ENCODE measurements at regions not wholly inside any gene's neighbourhood (a gene's known extent, or its start where the extent isn't known, plus 50 kb on each side); places are given as distances from the start of the nearest gene placed in this dataset.

- TF ChIP-seq, protein P1, sequence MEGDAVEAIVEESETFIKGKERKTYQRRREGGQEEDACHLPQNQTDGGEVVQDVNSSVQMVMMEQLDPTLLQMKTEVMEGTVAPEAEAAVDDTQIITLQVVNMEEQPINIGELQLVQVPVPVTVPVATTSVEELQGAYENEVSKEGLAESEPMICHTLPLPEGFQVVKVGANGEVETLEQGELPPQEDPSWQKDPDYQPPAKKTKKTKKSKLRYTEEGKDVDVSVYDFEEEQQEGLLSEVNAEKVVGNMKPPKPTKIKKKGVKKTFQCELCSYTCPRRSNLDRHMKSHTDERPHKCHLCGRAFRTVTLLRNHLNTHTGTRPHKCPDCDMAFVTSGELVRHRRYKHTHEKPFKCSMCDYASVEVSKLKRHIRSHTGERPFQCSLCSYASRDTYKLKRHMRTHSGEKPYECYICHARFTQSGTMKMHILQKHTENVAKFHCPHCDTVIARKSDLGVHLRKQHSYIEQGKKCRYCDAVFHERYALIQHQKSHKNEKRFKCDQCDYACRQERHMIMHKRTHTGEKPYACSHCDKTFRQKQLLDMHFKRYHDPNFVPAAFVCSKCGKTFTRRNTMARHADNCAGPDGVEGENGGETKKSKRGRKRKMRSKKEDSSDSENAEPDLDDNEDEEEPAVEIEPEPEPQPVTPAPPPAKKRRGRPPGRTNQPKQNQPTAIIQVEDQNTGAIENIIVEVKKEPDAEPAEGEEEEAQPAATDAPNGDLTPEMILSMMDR (IDR thresholded peaks at IDR 0.05): no peak
- no peak for TF ChIP-seq POLR2A (IDR thresholded peaks at IDR 0.05)
These were observed 66.3 kb downstream of the SPRY2 start for GRCh38 chr13:80274643-80275042.

All from heart left ventricle (tissue), 13 donors.